Neural crest cell (in vitro differentiated cells): ENCODE measurements at regions not wholly inside any gene's neighbourhood (a gene's known extent, or its start where the extent isn't known, plus 50 kb on each side); places are given as distances from the start of the nearest gene placed in this dataset.

ENCODE experiments used
- DNase-seq: peaks from one replicate; pipeline ENCODE4 v3.0.0; 2021; ENCODE audit warnings: low read depth, mixed read lengths, low spot score
- H3K27ac Mint-ChIP-seq: one replicate; pipeline ENCODE4 v1.8.0; 2021; ENCODE audit warnings: mild to moderate bottlenecking, mixed read lengths; ENCODE audit not compliant: unreplicated experiment
- H3K27me3 Mint-ChIP-seq: 2 replicates; pipeline ENCODE4 v1.8.0; 2021; ENCODE audit warnings: low read depth, mild to moderate bottlenecking, mixed read lengths
- H3K36me3 Mint-ChIP-seq: 2 replicates; pipeline ENCODE4 v1.8.0; 2021; ENCODE audit warnings: low read depth, mild to moderate bottlenecking, mixed read lengths
- H3K4me1 Mint-ChIP-seq: 2 replicates; pipeline ENCODE4 v1.8.0; 2021; ENCODE audit warnings: mixed read lengths
- H3K4me3 Mint-ChIP-seq: one replicate; pipeline ENCODE4 v1.8.0; 2021; ENCODE audit warnings: mild to moderate bottlenecking, mixed read lengths
- H3K9me3 Mint-ChIP-seq: 2 replicates; pipeline ENCODE4 v1.8.0; 2021; ENCODE audit warnings: mixed read lengths
- CTCF ChIP-seq: fragments of 200-600 bp; sonication (generic); conservative IDR thresholded peaks from 2 replicates; pipeline ENCODE4 v1.5.0; 2021; ENCODE audit warnings: antibody characterized with exemption, mild to moderate bottlenecking

- H3K4me3 Mint-ChIP-seq: no peak overlapping the region
- no peaks in the 10 kb centered on the region for H3K27me3 Mint-ChIP-seq
- H3K36me3 Mint-ChIP-seq: no peaks in the 10 kb centered on the region
- TF ChIP-seq CTCF: no peak
- H3K27ac Mint-ChIP-seq: no peak overlapping the region
- no peaks in the 10 kb centered on the region for H3K9me3 Mint-ChIP-seq
- DNase-seq: no peak
- peaks cover 21% of the 10 kb centered on the region for H3K4me1 Mint-ChIP-seq
These were observed 822.5 kb downstream of the NR2F1-AS1 start for GRCh38 chr5:92758552-92758951.

GRCh38 chr5:92749943-92750342, 831.1 kb downstream of the NR2F1-AS1 start:
- no peak for TF ChIP-seq CTCF
- peaks cover 14% of the 10 kb centered on the region for H3K4me1 Mint-ChIP-seq
- H3K4me3 Mint-ChIP-seq: no peak overlapping the region
- H3K36me3 Mint-ChIP-seq: no peaks in the 10 kb centered on the region
- H3K27ac Mint-ChIP-seq: peak overlapping the region; percentile 90
- no peaks in the 10 kb centered on the region for H3K27me3 Mint-ChIP-seq
- H3K9me3 Mint-ChIP-seq: no peaks in the 10 kb centered on the region
- no peak for DNase-seq

DNA sequence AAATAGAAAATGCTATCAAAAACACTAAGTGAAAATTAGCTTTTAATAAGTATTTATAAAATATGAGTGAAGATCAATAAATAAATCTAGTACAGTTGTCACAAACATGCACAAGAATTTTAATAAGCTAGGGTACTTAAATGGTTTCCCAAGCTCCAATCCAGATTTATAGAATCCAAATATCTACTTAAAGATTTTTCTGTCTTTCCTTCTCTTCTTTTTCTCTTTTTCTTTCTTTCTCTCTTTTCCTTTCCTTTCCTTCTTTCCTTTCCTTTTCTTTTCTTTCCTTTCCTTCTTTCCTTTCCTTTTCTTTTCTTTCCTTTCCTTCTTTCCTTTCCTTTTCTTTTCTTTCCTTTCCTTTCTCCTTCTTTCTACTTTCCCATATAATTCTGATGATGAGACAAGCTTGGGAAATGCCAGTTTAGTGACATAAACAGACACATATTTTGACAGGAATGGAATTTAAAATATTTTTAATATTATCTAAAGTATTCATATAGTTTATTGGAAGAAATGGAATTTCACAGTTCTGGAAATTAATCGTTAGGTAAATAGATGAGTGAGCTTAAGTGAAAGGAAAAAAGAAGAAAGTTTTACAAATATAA, 832.8 kb downstream of the NR2F1-AS1 start:
- Mint-ChIP-seq H3K27ac (no peak overlapping the region), H3K4me1 (peaks cover 14% of the 10 kb centered on the region), H3K27me3 (no peaks in the 10 kb centered on the region), H3K4me3 (no peak overlapping the region), H3K36me3 (no peaks in the 10 kb centered on the region), H3K9me3 (no peaks in the 10 kb centered on the region)
- DNase-seq: no peak
- TF ChIP-seq CTCF: no peak

GRCh38 chr5:92741906-92742305, 839.1 kb downstream of the NR2F1-AS1 start:
- no peak overlapping the region for H3K27ac Mint-ChIP-seq
- H3K4me1 Mint-ChIP-seq: no peaks in the 10 kb centered on the region
- H3K27me3 Mint-ChIP-seq: no peaks in the 10 kb centered on the region
- H3K36me3 Mint-ChIP-seq: peaks cover 2% of the 10 kb centered on the region
- H3K4me3 Mint-ChIP-seq: no peak overlapping the region
- no peaks in the 10 kb centered on the region for H3K9me3 Mint-ChIP-seq
- DNase-seq: no peak
- no peak for TF ChIP-seq CTCF

DNA sequence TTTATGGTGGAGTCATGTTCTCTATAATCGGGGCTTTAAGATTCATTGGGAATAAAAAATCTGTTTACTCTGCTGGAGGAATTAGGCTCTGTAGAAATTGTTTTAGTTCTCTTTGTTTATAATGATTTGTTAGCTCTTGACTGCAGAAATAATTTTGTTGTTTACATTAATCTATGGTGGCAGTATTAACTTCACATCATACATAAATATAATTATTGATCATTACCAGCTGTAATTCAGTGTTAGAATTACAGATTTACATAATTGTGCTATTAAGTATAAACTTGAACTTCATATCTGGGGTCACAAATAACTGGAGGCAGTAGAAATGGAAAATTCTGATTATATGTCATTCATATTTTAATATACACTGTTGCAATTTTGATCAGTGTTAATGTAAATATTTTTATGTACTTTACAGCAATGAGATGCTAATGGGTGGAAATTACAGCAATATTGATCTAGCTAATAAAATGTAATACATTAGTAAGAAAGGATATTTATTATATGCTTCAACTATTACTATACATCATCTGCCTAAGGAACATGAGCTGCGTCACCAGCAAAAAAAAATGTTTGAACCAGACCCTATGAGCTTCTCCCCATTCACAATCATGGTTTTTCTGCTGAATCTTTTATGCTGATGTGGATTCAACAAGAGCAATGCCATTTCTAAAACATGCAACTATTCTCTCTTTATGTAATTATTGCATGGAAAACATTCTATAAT, 846.6 kb downstream of the NR2F1-AS1 start:
- Mint-ChIP-seq H3K27ac (no peak overlapping the region), H3K36me3 (peaks cover 2% of the 10 kb centered on the region), H3K9me3 (peaks cover 3% of the 10 kb centered on the region)

More for the DNA sequence above, 846.6 kb downstream of the NR2F1-AS1 start:
- H3K4me1 Mint-ChIP-seq: no peaks in the 10 kb centered on the region
- H3K4me3 Mint-ChIP-seq: no peak overlapping the region
- DNase-seq: no peak
- no peak for TF ChIP-seq CTCF
- H3K27me3 Mint-ChIP-seq: no peaks in the 10 kb centered on the region
